HG02678 (cell line): ENCODE measurements at regions not wholly inside any gene's neighbourhood (a gene's known extent, or its start where the extent isn't known, plus 50 kb on each side); places are given as distances from the start of the nearest gene placed in this dataset.

Experiments used
- ATAC-seq: cut with Tn5 transposase; IDR thresholded peaks from one replicate; pipeline ENCODE4 v1.9.1; 2021; ENCODE audit warnings: mild to moderate bottlenecking, moderate library complexity; ENCODE audit not compliant: unreplicated experiment

- no peak for ATAC-seq
These were observed 275.5 kb downstream of the FAM43A start for GRCh38 chr3:194961149-194961548.

- no peak for ATAC-seq
These were observed 275.9 kb downstream of the FAM43A start for GRCh38 chr3:194961571-194961970.

- ATAC-seq, result no peak
These were observed 276.4 kb downstream of the FAM43A start for GRCh38 chr3:194962056-194962455.

- no peak for ATAC-seq
These were observed 279.1 kb downstream of the FAM43A start for GRCh38 chr3:194964809-194965208.

- no peak for ATAC-seq
These were observed 281.8 kb downstream of the FAM43A start for GRCh38 chr3:194967151-194968117.

- no peak for ATAC-seq
These were observed 284.4 kb downstream of the FAM43A start for GRCh38 chr3:194970066-194970465.

GRCh38 chr3:194971009-194971408 lies 285.3 kb downstream of the FAM43A start:
- no peak for ATAC-seq

- no peak for ATAC-seq
These were observed 286.3 kb downstream of the FAM43A start for GRCh38 chr3:194971965-194972364.

GRCh38 chr3:194972641-194973040 lies 287.0 kb downstream of the FAM43A start:
- no peak for ATAC-seq

- no peak for ATAC-seq
These were observed 287.8 kb downstream of the FAM43A start for GRCh38 chr3:194973366-194974000.

- no peak for ATAC-seq
These were observed 288.9 kb downstream of the FAM43A start for GRCh38 chr3:194974468-194975135.

GRCh38 chr3:194976049-194976451 lies 290.4 kb downstream of the FAM43A start:
- no peak for ATAC-seq

GRCh38 chr3:194976874-194977273 lies 291.2 kb downstream of the FAM43A start:
- ATAC-seq, result no peak

GRCh38 chr3:194977356-194977755 lies 291.7 kb downstream of the FAM43A start:
- ATAC-seq, result no peak

GRCh38 chr3:194979173-194979572 lies 291.8 kb downstream of the XXYLT1 start:
- ATAC-seq, result no peak

- no peak for ATAC-seq
These were observed 288.5 kb downstream of the XXYLT1 start for GRCh38 chr3:194982472-194982871.

- ATAC-seq, result no peak
These were observed 287.8 kb downstream of the XXYLT1 start for GRCh38 chr3:194983121-194983520.

- no peak for ATAC-seq
These were observed 287.3 kb downstream of the XXYLT1 start for GRCh38 chr3:194983620-194984019.

- no peak for ATAC-seq
These were observed 286.9 kb downstream of the XXYLT1 start for GRCh38 chr3:194984066-194984465.

- no peak for ATAC-seq
These were observed 286.3 kb downstream of the XXYLT1 start for GRCh38 chr3:194984622-194985021.

- no peak for ATAC-seq
These were observed 285.9 kb downstream of the XXYLT1 start for GRCh38 chr3:194985031-194985578.
